Astrocyte (in vitro differentiated cells and primary cell): ENCODE measurements at regions not wholly inside any gene's neighbourhood (a gene's known extent, or its start where the extent isn't known, plus 50 kb on each side); places are given as distances from the start of the nearest gene placed in this dataset.

Source experiments
- DNase-seq: peaks from one replicate; pipeline ENCODE4 v3.0.0-alpha.2; 2010; ENCODE audit warnings: low read depth
- FAIRE-seq: peaks from 2 replicates; lab custom pipeline; 2011; peaks lifted over from hg19 to GRCh38; lab: Jason Lieb, UNC
- H2AFZ ChIP-seq: 2 replicates; pipeline ENCODE4 v1.6.0; 2012; ENCODE audit warnings: low read depth, low read length, inconsistent platforms
- H3K27ac ChIP-seq: 2 replicates; pipeline ENCODE4 v1.5.1; 2011; ENCODE audit warnings: low read depth, low read length, inconsistent platforms
- H3K27me3 ChIP-seq: 2 replicates; pipeline ENCODE4 v1.6.0; 2011; ENCODE audit warnings: low read length, inconsistent platforms; ENCODE audit not compliant: insufficient read depth
- H3K36me3 ChIP-seq: 2 replicates; pipeline ENCODE4 v1.5.1; 2011; ENCODE audit warnings: low read length, inconsistent platforms; ENCODE audit not compliant: insufficient read depth
- H3K4me1 ChIP-seq: 2 replicates; pipeline ENCODE4 v1.5.1; 2011; ENCODE audit warnings: low read length, inconsistent platforms; ENCODE audit not compliant: insufficient read depth
- H3K4me2 ChIP-seq: 2 replicates; pipeline ENCODE4 v1.6.0; 2012; ENCODE audit warnings: low read length, inconsistent platforms
- H3K4me3 ChIP-seq: 2 replicates; pipeline ENCODE4 v1.5.1; 2011; ENCODE audit warnings: low read depth, mild to moderate bottlenecking, low read length, inconsistent platforms; ENCODE audit not compliant: insufficient read depth
- H3K79me2 ChIP-seq: 2 replicates; pipeline ENCODE4 v1.6.0; 2012; ENCODE audit warnings: mild to moderate bottlenecking, low read length, inconsistent platforms; ENCODE audit not compliant: insufficient read depth
- H3K9ac ChIP-seq: 2 replicates; pipeline ENCODE4 v1.6.0; 2012; ENCODE audit warnings: mild to moderate bottlenecking, low read length, inconsistent platforms
- H3K9me3 ChIP-seq: 2 replicates; pipeline ENCODE4 v1.5.1; 2012; ENCODE audit warnings: low read depth, mild to moderate bottlenecking, low read length, inconsistent platforms; ENCODE audit not compliant: insufficient read depth
- H4K20me1 ChIP-seq: 2 replicates; pipeline ENCODE4 v1.6.0; 2012; ENCODE audit warnings: low read length, inconsistent platforms; ENCODE audit not compliant: insufficient read depth
- H3K27ac Mint-ChIP-seq: one replicate; pipeline ENCODE4 v1.8.0; 2021; ENCODE audit warnings: mild to moderate bottlenecking, mixed read lengths; ENCODE audit not compliant: unreplicated experiment
- H3K27me3 Mint-ChIP-seq: one replicate; pipeline ENCODE4 v1.8.0; 2021; ENCODE audit warnings: low read depth, mixed read lengths; ENCODE audit not compliant: unreplicated experiment
- H3K36me3 Mint-ChIP-seq: one replicate; pipeline ENCODE4 v1.8.0; 2021; ENCODE audit warnings: low read depth, mixed read lengths; ENCODE audit not compliant: unreplicated experiment
- H3K4me1 Mint-ChIP-seq: one replicate; pipeline ENCODE4 v1.8.0; 2021; ENCODE audit warnings: low read depth, mixed read lengths; ENCODE audit not compliant: unreplicated experiment
- H3K4me3 Mint-ChIP-seq: one replicate; pipeline ENCODE4 v1.8.0; 2021; ENCODE audit warnings: mild to moderate bottlenecking, moderate library complexity, mixed read lengths; ENCODE audit not compliant: unreplicated experiment
- H3K9me3 Mint-ChIP-seq: one replicate; pipeline ENCODE4 v1.8.0; 2021; ENCODE audit warnings: mild to moderate bottlenecking, mixed read lengths; ENCODE audit not compliant: unreplicated experiment
- EZH2 ChIP-seq: IDR thresholded peaks from 2 replicates; pipeline ENCODE4 v1.6.1; 2012; ENCODE audit warnings: mild to moderate bottlenecking, low read length, inconsistent platforms; ENCODE audit not compliant: insufficient read depth
- TF ChIP-seq, protein P1 (sequence below): IDR thresholded peaks from 2 replicates; pipeline ENCODE4 v1.5.1; 2011; ENCODE audit warnings: low read depth, mild to moderate bottlenecking, inconsistent platforms, low read length, moderate library complexity; ENCODE audit not compliant: insufficient read depth

DNA sequence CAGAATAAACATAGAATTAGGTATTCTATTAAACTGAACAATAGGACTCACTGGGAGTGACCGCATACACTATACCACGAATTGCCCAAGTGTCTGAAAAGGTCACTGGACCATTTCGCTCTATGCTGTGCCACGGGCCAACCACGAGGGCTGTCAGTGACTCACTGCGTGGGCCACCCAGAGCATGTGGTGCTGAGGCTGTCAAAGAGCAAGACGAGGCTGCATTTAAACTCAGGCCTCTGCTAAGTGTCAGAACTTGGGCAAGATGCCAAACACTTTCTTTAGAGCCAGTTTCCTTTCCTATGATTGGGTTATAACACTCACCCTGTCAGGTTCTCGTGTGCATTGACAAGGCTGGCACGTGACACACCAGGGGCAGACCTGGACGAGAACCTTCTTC lies 97.5 kb downstream of the SH3YL1 start:
- H3K9ac ChIP-seq: no peak overlapping the region
- no peaks in the 10 kb centered on the region for H3K36me3 ChIP-seq
- H2AFZ ChIP-seq: no peak overlapping the region
- H3K9me3 ChIP-seq: no peaks in the 10 kb centered on the region
- H4K20me1 ChIP-seq: no peaks in the 10 kb centered on the region
- H3K27ac ChIP-seq: no peak overlapping the region
- no peaks in the 10 kb centered on the region for H3K27me3 ChIP-seq
- no peak overlapping the region for H3K4me2 ChIP-seq
- Mint-ChIP-seq H3K36me3 (no peaks in the 10 kb centered on the region), H3K27me3 (peaks cover 1% of the 10 kb centered on the region), H3K4me1 (no peaks in the 10 kb centered on the region), H3K27ac (no peak overlapping the region), H3K4me3 (no peak overlapping the region), H3K9me3 (peaks cover 2% of the 10 kb centered on the region)
- TF ChIP-seq EZH2: no peak
- TF ChIP-seq, protein P1, sequence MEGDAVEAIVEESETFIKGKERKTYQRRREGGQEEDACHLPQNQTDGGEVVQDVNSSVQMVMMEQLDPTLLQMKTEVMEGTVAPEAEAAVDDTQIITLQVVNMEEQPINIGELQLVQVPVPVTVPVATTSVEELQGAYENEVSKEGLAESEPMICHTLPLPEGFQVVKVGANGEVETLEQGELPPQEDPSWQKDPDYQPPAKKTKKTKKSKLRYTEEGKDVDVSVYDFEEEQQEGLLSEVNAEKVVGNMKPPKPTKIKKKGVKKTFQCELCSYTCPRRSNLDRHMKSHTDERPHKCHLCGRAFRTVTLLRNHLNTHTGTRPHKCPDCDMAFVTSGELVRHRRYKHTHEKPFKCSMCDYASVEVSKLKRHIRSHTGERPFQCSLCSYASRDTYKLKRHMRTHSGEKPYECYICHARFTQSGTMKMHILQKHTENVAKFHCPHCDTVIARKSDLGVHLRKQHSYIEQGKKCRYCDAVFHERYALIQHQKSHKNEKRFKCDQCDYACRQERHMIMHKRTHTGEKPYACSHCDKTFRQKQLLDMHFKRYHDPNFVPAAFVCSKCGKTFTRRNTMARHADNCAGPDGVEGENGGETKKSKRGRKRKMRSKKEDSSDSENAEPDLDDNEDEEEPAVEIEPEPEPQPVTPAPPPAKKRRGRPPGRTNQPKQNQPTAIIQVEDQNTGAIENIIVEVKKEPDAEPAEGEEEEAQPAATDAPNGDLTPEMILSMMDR: no peak
- H3K4me3 ChIP-seq: no peak overlapping the region
- DNase-seq (no peak), FAIRE-seq (no peak)
- H3K79me2 ChIP-seq: no peaks in the 10 kb centered on the region
- H3K4me1 ChIP-seq: no peaks in the 10 kb centered on the region

DNA sequence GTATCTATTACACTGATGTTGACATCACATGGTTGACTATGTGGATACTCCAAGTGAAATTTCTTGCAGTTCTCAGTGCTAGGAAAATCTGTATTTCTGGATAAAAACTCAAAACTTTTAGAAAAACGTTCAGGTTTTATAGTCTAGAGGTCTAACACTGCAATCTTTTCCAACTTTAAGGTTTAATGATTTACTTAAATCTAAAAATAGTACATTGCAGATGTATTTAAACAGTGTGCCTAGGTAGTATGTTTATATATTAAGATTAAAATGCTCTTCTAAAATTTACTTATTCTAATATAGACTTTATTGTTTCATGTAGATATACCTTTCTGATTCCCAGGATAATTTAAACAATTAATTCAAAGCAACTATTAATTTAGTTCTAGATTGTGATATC lies 98.3 kb downstream of the SH3YL1 start:
- TF ChIP-seq, protein P1: no peak
- no peak for TF ChIP-seq EZH2
- DNase-seq: no peak
- peaks cover 1% of the 10 kb centered on the region for H3K27me3 Mint-ChIP-seq
- H3K4me3 Mint-ChIP-seq: no peak overlapping the region
- Histone ChIP-seq H3K9ac (no peak overlapping the region), H3K36me3 (no peaks in the 10 kb centered on the region), H3K79me2 (no peaks in the 10 kb centered on the region), H2AFZ (no peak overlapping the region), H3K9me3 (peaks cover 3% of the 10 kb centered on the region), H3K4me3 (no peak overlapping the region), H4K20me1 (no peaks in the 10 kb centered on the region), H3K27me3 (no peaks in the 10 kb centered on the region), H3K4me2 (no peak overlapping the region), H3K4me1 (no peaks in the 10 kb centered on the region), H3K27ac (no peak overlapping the region)
- no peak overlapping the region for H3K27ac Mint-ChIP-seq
- no peaks in the 10 kb centered on the region for H3K36me3 Mint-ChIP-seq
- H3K4me1 Mint-ChIP-seq: no peaks in the 10 kb centered on the region
- peaks cover 2% of the 10 kb centered on the region for H3K9me3 Mint-ChIP-seq
- FAIRE-seq: no peak

DNA sequence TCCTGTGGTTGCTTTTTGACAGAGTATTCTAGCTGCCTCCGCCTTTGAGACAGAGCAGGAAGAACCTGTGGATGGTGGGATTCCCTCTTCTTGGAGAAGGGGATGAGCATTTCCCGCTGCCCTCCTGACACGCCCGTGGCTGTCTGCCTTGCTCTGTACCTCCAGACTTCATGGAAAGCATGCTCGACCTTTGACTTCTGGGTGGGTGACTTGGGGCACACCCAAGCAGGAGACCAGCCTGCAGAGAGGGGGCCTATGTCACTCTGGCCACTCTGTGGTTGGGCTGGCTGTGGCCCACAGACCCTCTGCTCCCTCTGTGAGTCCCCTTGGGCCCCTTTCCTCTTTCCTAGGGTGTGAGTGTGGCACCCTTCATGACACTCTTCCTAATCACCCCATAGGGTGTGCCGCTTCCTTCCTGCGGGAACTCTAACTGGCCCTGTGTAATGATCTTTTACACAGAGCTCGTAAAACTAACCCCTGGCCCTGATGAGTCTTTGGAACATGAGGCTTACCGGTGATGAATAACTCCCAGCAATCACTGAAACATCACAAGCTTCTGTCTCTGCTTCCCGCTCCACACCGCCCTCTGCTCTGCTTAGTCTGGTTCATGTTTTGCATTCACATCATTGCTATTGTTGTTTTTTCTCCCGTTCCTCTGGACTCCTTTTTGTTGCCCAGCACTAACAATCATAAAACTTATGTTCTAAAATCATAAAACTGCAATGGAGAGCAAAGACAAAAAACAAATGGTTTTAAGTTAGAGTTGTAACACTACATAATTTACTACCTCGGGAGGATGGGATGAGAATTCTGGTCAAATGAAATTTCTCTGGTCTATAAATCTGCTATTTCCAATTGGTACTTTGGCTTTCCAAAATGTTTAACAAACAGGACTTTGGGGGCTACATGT lies 101.1 kb downstream of the SH3YL1 start:
- no peak for DNase-seq
- no peak overlapping the region for H3K9ac ChIP-seq
- H3K4me1 ChIP-seq: no peaks in the 10 kb centered on the region
- no peaks in the 10 kb centered on the region for H3K36me3 ChIP-seq
- no peaks in the 10 kb centered on the region for H3K36me3 Mint-ChIP-seq
- no peak overlapping the region for H3K27ac ChIP-seq
- no peak overlapping the region for H3K27ac Mint-ChIP-seq
- no peaks in the 10 kb centered on the region for H4K20me1 ChIP-seq
- H3K4me1 Mint-ChIP-seq: no peaks in the 10 kb centered on the region
- no peak overlapping the region for H3K4me3 Mint-ChIP-seq
- H2AFZ ChIP-seq: no peak overlapping the region
- no peak overlapping the region for H3K4me3 ChIP-seq
- H3K9me3 ChIP-seq: peaks cover 3% of the 10 kb centered on the region
- peaks cover 12% of the 10 kb centered on the region for H3K27me3 Mint-ChIP-seq
- H3K4me2 ChIP-seq: no peak overlapping the region
- no peaks in the 10 kb centered on the region for H3K79me2 ChIP-seq
- no peak for TF ChIP-seq EZH2
- TF ChIP-seq, protein P1: no peak
- no peak for FAIRE-seq
- H3K27me3 ChIP-seq: no peaks in the 10 kb centered on the region
- peaks cover 2% of the 10 kb centered on the region for H3K9me3 Mint-ChIP-seq
